ENCODE measurements at regions not wholly inside any gene's neighbourhood (a gene's known extent, or its start where the extent isn't known, plus 50 kb on each side); places are given as distances from the start of the nearest gene placed in this dataset.
"Not testable (repeated sequence)": the region's sequence is repeated elsewhere in the genome, so short reads cannot be mapped to it uniquely, and the experiment has no call there.

DNA sequence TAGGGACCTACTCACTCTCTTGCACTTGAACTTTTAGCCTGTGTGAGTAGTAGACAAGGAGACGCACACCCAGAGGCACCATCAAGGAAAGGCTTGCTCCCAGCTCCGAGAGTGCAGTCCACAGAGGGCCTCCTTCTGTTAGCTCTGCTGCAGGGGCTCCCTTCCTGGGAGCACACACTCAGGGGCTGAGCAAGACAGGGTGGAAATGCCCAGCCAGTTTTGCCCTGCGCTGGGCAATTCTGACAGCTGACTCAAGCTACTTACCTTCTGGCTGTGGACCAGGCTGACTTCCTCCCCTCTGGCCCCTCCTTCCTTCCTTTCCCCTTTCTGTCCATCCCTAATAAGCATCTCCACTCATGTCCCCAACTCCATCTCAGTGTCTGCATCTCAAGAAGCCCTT is 449.1 kb downstream of the PTPRU start:
- Mint-ChIP-seq H3K36me3 (no peaks in the 10 kb centered on the region), H3K4me3 (no peak overlapping the region), H3K27ac (no peak overlapping the region), H3K27me3 (peaks cover 10% of the 10 kb centered on the region), H3K9me3 (no peaks in the 10 kb centered on the region), H3K4me1 (no peaks in the 10 kb centered on the region)
- DNase-seq (ENCODE audit: low spot score in 2 of 2), result no peak
- ATAC-seq (ENCODE audit: low read depth), result no peak

DNA sequence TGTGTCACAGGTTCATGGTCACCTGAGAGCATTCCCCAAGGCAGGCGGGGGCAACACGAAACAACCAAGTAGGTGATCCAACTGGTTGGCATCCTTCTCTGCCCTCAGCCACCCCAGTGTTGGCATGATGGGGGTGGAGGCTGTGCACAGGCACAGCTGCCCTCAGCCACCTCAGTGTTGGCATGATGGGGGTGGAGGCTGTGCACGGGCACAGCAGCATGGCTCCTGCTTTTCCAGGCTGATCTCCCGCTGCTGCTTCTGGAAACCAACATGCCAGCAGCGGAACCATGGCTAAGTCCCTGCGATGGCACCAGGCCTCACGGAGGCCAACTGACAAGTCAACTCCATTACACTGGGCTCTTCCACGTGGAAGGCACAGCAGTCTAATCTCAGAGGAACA is 447.8 kb downstream of the PTPRU start:
- peaks cover 10% of the 10 kb centered on the region for H3K27me3 Mint-ChIP-seq
- H3K4me3 Mint-ChIP-seq, result no peak overlapping the region
- no peak overlapping the region for H3K27ac Mint-ChIP-seq
- no peak for DNase-seq (ENCODE audit: low spot score in 2 of 2)
- H3K4me1 Mint-ChIP-seq, result no peaks in the 10 kb centered on the region
- no peaks in the 10 kb centered on the region for H3K9me3 Mint-ChIP-seq
- ATAC-seq (ENCODE audit: low read depth), result no peak
- no peaks in the 10 kb centered on the region for H3K36me3 Mint-ChIP-seq

DNA sequence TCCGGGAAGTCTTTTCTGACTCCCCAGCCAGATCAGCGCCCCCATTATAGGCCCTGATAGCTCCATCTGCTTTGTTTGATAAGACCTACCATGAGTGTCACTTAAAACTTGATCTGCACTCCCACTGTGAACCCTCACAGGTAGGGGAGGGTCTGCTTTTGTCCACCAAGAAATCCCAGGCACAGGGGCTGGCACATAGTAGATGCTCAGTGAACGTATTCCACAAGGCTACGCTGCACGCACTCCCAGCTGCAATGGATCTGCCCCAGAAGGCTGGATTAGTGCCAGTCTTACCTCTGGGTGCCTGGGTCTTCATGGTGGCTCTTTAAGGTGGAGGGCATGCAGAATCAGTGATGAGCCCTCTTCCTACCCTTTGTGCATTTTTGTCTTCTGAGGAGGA is 447.1 kb downstream of the PTPRU start:
- no peak overlapping the region for H3K4me3 Mint-ChIP-seq
- ATAC-seq (ENCODE audit: low read depth) (no peak), DNase-seq (ENCODE audit: low spot score in 2 of 2) (no peak)
- no peak overlapping the region for H3K27ac Mint-ChIP-seq
- H3K36me3 Mint-ChIP-seq, result no peaks in the 10 kb centered on the region
- H3K4me1 Mint-ChIP-seq, result no peaks in the 10 kb centered on the region
- H3K27me3 Mint-ChIP-seq, result peaks cover 10% of the 10 kb centered on the region
- H3K9me3 Mint-ChIP-seq, result no peaks in the 10 kb centered on the region

DNA sequence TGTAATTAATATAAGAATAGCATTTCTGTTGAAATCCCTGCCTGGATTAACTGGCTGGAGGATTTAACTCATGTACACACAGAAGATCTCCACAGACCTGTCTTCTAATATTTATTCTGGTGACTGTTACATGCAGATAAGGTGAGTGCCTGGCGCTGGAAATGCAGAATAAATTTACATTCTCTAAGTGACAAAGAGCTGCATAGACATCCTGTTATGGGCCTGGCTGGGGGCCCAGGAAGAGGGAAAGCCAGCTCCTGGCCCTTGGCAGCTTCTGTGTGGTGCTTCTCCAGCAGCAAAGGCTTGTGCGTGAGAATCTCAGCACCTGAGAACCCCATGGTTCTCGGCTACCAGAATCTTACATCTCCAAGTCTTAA is 446.6 kb downstream of the PTPRU start:
- peaks cover 10% of the 10 kb centered on the region for H3K27me3 Mint-ChIP-seq
- H3K36me3 Mint-ChIP-seq, result no peaks in the 10 kb centered on the region
- no peaks in the 10 kb centered on the region for H3K9me3 Mint-ChIP-seq
- no peaks in the 10 kb centered on the region for H3K4me1 Mint-ChIP-seq
- ATAC-seq (ENCODE audit: low read depth) (no peak), DNase-seq (ENCODE audit: low spot score in 2 of 2) (no peak)
- no peak overlapping the region for H3K27ac Mint-ChIP-seq
- no peak overlapping the region for H3K4me3 Mint-ChIP-seq

DNA sequence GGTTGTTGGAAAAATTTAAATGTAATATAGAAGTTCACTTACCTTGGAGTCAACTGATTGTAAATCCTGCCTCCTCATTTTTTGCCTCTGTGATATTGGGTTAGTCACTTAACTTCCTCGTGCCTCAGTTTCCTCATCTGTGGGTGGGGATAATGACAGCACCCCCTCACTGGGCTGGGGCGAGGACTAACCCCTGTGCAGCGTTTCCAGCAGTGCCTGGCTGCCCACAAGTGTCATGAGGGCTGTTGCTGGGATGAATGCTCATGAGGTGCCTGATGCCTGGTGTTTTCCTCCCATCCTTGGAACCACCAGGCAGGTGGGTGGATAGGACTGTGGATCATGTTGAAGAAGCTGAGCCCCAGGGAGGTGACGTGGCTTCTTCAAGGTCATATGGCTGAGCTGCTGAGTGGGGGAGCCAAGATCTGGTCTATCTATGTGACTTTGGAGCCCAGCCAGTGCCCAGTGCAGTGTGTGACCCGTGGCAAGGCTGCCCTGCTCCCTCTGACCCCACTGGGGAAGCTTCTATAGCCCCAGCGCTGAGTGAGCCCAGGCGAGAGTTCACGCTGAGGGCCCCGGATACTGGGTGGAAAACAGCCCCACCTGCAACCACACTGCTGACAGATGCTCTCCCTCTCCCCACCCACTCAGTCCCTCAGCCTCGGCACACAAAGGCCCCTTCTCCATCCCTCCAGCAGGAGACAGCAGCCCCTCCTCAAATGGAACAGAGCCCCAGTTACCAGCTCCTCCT is 446.0 kb downstream of the PTPRU start:
- no peaks in the 10 kb centered on the region for H3K4me1 Mint-ChIP-seq
- ATAC-seq (ENCODE audit: low read depth) (no peak), DNase-seq (ENCODE audit: low spot score in 2 of 2) (no peak)
- peaks cover 8% of the 10 kb centered on the region for H3K27me3 Mint-ChIP-seq
- no peaks in the 10 kb centered on the region for H3K36me3 Mint-ChIP-seq
- no peaks in the 10 kb centered on the region for H3K9me3 Mint-ChIP-seq
- H3K27ac Mint-ChIP-seq, result no peak overlapping the region
- H3K4me3 Mint-ChIP-seq, result no peak overlapping the region

DNA sequence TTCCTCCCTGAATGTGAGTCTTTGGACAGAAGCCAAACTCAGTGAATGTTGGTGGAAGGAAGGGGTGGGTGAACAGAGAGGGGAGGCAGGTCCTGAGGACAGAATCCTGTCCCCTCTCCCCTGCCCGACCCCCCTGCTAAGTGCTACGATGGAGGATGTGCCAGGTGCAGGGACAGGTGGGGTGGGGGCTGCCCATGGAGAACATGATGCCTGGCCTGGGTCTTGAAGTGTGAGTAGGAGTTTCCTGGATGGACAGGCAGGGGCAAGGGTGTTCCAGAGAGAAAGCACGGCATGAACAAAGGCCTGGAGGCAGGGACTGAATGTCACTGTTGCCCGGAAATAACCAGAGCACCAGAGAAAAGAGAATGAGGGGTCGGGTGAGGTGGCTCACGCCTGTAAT is 445.1 kb downstream of the PTPRU start:
- H3K27me3 Mint-ChIP-seq; H3K9me3 Mint-ChIP-seq; H3K27ac Mint-ChIP-seq; H3K4me3 Mint-ChIP-seq; H3K4me1 Mint-ChIP-seq; DNase-seq (ENCODE audit: low spot score in 2 of 2); ATAC-seq (ENCODE audit: low read depth); H3K36me3 Mint-ChIP-seq: not testable (repeated sequence)

DNA sequence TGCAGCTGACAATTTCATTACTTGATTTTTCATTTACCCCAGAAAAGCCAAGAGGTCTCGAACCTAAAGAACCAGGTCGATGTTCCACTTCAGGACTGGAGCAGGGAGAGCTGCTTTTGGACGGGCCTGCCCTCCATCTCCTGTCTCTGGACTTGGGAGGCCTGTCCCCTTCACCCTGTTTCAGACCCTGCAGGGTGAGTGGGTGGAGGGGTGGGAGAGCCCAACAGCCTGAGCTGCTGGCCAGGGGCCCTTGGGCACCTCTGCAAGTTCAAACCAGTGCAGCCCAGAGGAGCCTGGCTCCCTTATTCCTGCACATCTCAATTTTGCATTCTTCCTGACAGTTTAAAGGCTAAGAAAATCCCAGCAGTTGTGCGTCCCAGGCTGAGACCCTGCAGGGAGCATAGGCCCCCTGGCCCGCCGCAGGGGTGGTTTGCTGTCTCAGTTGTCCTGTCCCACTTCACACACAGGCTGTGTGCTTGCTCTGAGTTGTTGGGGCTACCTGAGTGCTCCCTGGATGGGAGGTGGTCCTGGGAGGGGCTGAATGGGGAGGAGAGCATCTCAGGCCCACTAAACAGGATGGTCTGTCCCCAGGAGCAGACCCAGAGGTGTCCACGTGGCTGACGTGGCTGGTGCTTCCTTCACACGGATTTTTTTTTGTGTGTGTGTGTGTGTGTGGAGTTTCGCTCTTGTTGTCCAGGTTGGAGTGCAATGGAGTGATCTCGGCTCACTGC is 443.7 kb downstream of the PTPRU start:
- peaks cover 2% of the 10 kb centered on the region for H3K27me3 Mint-ChIP-seq
- no peak overlapping the region for H3K27ac Mint-ChIP-seq
- no peak overlapping the region for H3K4me3 Mint-ChIP-seq
- peaks cover 2% of the 10 kb centered on the region for H3K9me3 Mint-ChIP-seq
- ATAC-seq (ENCODE audit: low read depth) (no peak), DNase-seq (ENCODE audit: low spot score in 2 of 2) (peak in 1 of 2 donors; percentile 4)
- H3K4me1 Mint-ChIP-seq, result no peaks in the 10 kb centered on the region
- H3K36me3 Mint-ChIP-seq, result no peaks in the 10 kb centered on the region

DNA sequence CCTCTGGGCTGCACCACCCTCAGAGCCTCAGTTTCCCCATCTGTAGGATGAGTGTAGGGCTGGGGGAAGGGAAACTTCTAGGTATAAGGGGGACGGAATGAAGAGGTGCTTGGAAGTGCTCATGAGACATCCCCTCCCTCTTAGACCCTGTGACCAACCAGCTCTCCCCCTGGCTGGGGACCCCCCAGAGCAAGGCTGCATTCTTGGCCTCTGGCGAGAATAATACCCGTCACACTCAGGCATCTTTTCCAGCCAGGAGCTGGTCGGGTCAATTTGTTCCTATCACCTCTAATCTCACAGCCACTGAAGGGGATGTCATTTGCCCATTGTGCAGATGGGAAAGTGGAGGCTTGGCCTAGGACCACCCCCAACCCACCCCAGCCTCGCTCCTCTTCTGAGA is 443.0 kb downstream of the PTPRU start:
- DNase-seq (ENCODE audit: low spot score in 2 of 2) (peak in 1 of 2 donors; percentile 3), ATAC-seq (ENCODE audit: low read depth) (no peak)
- no peaks in the 10 kb centered on the region for H3K4me1 Mint-ChIP-seq
- no peaks in the 10 kb centered on the region for H3K36me3 Mint-ChIP-seq
- peaks cover 3% of the 10 kb centered on the region for H3K9me3 Mint-ChIP-seq
- H3K27me3 Mint-ChIP-seq, result peaks cover 2% of the 10 kb centered on the region
- no peak overlapping the region for H3K4me3 Mint-ChIP-seq
- H3K27ac Mint-ChIP-seq, result no peak overlapping the region

DNA sequence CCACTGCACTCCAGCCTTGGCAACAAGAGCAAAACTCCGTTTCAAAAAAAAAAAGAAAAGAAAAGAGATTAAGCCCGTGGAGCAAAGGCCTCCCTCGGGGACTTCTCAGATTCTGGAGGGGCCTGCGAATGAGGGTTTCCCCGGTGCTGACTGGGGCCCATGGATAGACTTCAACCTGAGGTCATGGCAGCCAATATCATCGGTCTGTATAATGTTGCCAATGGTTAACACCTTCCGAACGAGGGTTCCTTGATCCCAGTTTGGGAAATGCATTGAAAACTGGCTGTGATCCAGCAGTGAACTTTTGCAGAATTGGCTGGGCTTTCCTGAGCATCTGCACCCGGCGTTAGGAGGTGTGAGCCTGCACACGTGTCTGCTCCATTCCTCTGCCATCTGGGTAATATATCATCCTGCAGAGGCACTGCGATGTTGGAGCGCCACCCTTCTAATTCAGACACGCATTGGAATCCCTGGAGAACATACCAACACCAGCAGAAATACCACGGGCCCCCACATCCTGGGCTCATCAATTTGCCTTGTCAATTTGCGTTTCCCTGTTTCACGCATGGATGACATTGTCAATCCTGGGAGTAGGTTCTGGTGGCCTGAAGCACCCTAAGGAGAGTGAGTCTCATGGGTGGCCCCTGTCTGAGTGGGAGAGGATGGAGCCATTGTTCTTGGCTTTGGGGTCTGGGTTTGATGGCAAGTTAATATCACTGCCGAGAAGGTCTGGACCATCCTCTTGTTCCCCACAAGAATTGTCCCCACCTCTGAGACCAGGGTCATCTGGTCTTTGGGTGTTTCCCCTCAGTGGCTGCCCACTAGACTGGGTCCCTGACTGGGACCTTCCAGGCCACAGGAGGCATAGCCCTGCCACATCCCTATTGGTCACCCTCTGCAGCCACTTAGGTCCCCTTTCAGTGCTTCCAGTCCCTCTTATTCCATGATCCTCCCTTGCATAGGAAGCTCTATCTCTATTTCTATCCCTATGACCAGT is 441.0 kb downstream of the PTPRU start:
- no peaks in the 10 kb centered on the region for H3K4me1 Mint-ChIP-seq
- H3K27me3 Mint-ChIP-seq, result no peaks in the 10 kb centered on the region
- no peaks in the 10 kb centered on the region for H3K36me3 Mint-ChIP-seq
- H3K9me3 Mint-ChIP-seq, result peaks cover 3% of the 10 kb centered on the region
- no peak overlapping the region for H3K4me3 Mint-ChIP-seq
- DNase-seq (ENCODE audit: low spot score in 2 of 2) (peak in 1 of 2 donors; percentile 6), ATAC-seq (ENCODE audit: low read depth) (no peak)
- no peak overlapping the region for H3K27ac Mint-ChIP-seq

DNA sequence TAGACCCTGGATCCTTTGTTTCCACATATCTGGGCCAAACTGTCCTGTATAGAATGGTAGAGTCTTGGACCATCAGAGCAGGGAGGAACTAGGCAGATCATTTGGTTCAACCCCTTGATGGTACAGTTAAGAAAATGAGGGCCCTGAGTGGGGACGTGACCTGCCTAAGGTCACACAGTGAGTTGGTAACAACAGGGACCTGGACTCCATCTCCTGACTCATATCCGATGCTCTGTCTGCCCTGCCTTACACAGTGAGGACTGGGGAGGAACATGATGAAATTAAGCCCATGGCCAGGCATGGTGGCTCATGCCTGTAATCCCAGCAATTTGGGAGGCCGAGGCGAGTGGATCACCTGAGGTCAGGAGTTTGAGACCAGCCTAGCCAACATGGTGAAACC is 440.2 kb downstream of the PTPRU start:
- no peaks in the 10 kb centered on the region for H3K4me1 Mint-ChIP-seq
- no peaks in the 10 kb centered on the region for H3K36me3 Mint-ChIP-seq
- ATAC-seq (ENCODE audit: low read depth) (no peak), DNase-seq (ENCODE audit: low spot score in 2 of 2) (no peak)
- peaks cover 3% of the 10 kb centered on the region for H3K9me3 Mint-ChIP-seq
- no peak overlapping the region for H3K27ac Mint-ChIP-seq
- no peak overlapping the region for H3K4me3 Mint-ChIP-seq
- H3K27me3 Mint-ChIP-seq, result no peaks in the 10 kb centered on the region

DNA sequence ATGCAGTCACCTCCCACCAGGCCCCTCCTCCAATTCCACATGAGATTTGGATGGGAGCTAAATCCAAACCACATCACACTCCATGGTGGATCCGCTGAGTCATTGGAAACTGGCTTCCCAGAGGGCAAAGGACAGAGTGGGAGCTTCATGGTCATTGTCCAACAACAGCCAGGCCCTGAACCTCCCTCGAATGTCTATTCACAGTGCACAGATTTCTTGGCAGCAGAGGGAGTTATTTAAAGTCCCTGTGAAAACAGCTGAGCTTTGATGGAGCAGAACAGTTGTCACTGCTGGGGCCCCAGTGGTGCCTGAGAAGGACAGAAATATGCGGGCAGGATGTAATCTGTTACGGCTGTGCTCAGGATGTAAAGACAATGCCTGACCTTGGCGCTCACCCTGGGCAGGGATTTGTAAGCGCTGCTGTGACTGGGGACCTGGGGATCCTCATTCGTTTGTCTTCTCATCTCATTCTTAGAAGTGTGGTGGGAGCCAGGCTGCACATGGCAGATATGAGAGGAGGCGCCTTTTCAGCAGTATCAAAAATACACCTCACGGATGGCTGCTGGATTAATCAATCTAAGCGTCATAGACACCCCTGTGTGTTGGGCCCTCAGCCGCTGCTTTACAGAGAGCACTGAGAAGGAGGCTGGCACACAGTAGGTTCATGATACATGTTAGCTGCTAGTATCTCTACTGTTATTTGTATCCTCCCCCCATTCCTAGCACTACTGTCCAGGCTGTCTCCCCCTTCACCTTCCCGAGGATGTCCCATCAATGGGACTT is 439.4 kb downstream of the PTPRU start:
- no peaks in the 10 kb centered on the region for H3K4me1 Mint-ChIP-seq
- peak in 1 of 2 donors; percentile 7 for DNase-seq (ENCODE audit: low spot score in 2 of 2)
- H3K4me3 Mint-ChIP-seq, result no peak overlapping the region

DNA sequence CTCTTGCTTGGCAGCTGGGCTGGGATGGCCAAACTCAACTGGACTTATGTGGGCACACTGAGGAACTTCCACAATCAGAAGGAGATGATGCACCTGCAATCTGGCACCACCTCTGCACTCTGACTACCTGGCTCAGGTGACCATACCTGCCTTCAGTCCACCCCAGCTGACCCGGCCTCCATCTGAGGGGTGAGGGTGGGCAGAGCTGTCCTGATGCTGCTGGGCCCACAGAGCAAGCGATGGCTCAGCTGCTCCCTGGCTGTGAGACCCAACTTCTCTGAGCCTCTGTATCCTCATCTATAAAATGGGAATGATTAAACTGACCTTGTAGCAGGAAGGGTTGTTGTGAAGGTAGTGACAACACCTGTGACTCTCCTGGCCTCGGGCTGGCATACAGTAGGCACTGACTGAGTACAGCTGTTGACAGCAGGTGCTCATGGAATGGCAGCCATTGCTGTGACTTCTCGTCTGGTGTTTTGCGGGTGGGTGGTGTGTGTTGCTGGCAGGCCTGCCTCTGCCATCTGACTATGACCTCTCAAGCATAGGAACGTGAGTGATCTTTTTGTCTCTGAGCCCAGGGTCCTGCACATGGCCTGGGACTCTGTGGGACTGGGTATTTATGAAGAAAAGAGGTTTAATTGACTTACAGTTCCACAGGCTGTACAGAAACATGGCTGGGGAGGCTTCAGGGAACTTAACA is 438.5 kb downstream of the PTPRU start:
- no peaks in the 10 kb centered on the region for H3K4me1 Mint-ChIP-seq
- no peaks in the 10 kb centered on the region for H3K36me3 Mint-ChIP-seq
- no peak overlapping the region for H3K4me3 Mint-ChIP-seq
- no peak for DNase-seq (ENCODE audit: low spot score in 2 of 2)
- peaks cover 2% of the 10 kb centered on the region for H3K27me3 Mint-ChIP-seq
- ATAC-seq (ENCODE audit: low read depth), result no peak
- H3K9me3 Mint-ChIP-seq, result peaks cover 3% of the 10 kb centered on the region
- no peak overlapping the region for H3K27ac Mint-ChIP-seq

More for the DNA sequence above, 439.4 kb downstream of the PTPRU start:
- ATAC-seq (ENCODE audit: low read depth), result no peak
- Mint-ChIP-seq H3K36me3 (no peaks in the 10 kb centered on the region), H3K27ac (no peak overlapping the region), H3K9me3 (peaks cover 3% of the 10 kb centered on the region), H3K27me3 (no peaks in the 10 kb centered on the region)

Data from memory B cell (primary cell).